HL-60 (cell line): ENCODE measurements at regions not wholly inside any gene's neighbourhood (a gene's known extent, or its start where the extent isn't known, plus 50 kb on each side); places are given as distances from the start of the nearest gene placed in this dataset.

Source experiments
- DNase-seq, 2 experiments: peaks; one replicate each; pipeline ENCODE4 v3.0.0-alpha.2; 2010 to 2020; ENCODE audit warnings: low read depth in 1 of 2, low spot score in 1 of 2
- H3K27ac ChIP-seq: fragments of 250-450 bp; sonication (Bioruptor Pico); replicated peaks from 2 replicates; pipeline ENCODE4 v1.5.1; 2020; ENCODE audit warnings: mild to moderate bottlenecking, moderate library complexity
- H3K27me3 ChIP-seq: fragments of 250-450 bp; sonication (Bioruptor Pico); 2 replicates; pipeline ENCODE4 v1.5.1; 2021; ENCODE audit warnings: mild to moderate bottlenecking, moderate library complexity; ENCODE audit not compliant: insufficient read depth, poor library complexity, severe bottlenecking
- H3K4me3 ChIP-seq: replicated peaks from 2 replicates; pipeline ENCODE4 v1.5.1; 2011; ENCODE audit warnings: mild to moderate bottlenecking, control low read depth, low read length; ENCODE audit not compliant: insufficient read depth
- GABPA ChIP-seq: IDR thresholded peaks from 2 replicates; pipeline ENCODE4 v1.6.1; 2012; ENCODE audit warnings: low read depth
- POLR2AphosphoS5 ChIP-seq: IDR thresholded peaks from 2 replicates; pipeline ENCODE4 v1.6.1; 2012; ENCODE audit warnings: low read depth
- SPI1 ChIP-seq: IDR thresholded peaks from 2 replicates; pipeline ENCODE4 v1.6.1; 2012; ENCODE audit warnings: low read depth, mild to moderate bottlenecking, borderline replicate concordance
- TF ChIP-seq, protein P1 (sequence below): IDR thresholded peaks from 2 replicates; pipeline ENCODE4 v1.6.1; 2012; ENCODE audit warnings: low read depth; ENCODE audit not compliant: insufficient replicate concordance
- TF ChIP-seq, protein P2 (sequence below): IDR thresholded peaks from one replicate; pipeline ENCODE4 v1.5.1; 2011; ENCODE audit warnings: low read length, control low read depth, inconsistent platforms; ENCODE audit not compliant: insufficient read depth

DNA sequence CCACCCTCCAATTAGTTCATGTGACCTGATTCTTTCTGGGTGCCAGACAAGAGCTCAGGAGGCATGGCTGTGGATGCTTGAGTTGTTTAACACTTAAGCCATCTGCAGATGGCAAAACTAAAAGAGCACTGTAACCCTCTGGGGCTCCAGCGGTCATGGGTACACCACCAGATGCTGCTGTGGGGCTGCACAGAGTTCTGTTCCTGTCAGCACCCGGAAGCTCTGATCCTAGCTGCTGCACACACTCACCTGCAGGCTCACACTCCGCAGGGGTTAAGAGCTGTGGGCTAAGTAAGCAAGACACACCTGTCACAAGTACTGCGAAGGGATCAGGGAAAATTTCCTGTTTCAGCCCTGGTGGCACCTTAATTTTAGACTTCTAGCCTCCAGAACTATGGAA is 307.8 kb downstream of the C11orf87 start:
- TF ChIP-seq SPI1 (no peak), GABPA (no peak), POLR2AphosphoS5 (no peak)
- TF ChIP-seq, protein P1, sequence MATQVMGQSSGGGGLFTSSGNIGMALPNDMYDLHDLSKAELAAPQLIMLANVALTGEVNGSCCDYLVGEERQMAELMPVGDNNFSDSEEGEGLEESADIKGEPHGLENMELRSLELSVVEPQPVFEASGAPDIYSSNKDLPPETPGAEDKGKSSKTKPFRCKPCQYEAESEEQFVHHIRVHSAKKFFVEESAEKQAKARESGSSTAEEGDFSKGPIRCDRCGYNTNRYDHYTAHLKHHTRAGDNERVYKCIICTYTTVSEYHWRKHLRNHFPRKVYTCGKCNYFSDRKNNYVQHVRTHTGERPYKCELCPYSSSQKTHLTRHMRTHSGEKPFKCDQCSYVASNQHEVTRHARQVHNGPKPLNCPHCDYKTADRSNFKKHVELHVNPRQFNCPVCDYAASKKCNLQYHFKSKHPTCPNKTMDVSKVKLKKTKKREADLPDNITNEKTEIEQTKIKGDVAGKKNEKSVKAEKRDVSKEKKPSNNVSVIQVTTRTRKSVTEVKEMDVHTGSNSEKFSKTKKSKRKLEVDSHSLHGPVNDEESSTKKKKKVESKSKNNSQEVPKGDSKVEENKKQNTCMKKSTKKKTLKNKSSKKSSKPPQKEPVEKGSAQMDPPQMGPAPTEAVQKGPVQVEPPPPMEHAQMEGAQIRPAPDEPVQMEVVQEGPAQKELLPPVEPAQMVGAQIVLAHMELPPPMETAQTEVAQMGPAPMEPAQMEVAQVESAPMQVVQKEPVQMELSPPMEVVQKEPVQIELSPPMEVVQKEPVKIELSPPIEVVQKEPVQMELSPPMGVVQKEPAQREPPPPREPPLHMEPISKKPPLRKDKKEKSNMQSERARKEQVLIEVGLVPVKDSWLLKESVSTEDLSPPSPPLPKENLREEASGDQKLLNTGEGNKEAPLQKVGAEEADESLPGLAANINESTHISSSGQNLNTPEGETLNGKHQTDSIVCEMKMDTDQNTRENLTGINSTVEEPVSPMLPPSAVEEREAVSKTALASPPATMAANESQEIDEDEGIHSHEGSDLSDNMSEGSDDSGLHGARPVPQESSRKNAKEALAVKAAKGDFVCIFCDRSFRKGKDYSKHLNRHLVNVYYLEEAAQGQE, result no peak
- TF ChIP-seq, protein P2, sequence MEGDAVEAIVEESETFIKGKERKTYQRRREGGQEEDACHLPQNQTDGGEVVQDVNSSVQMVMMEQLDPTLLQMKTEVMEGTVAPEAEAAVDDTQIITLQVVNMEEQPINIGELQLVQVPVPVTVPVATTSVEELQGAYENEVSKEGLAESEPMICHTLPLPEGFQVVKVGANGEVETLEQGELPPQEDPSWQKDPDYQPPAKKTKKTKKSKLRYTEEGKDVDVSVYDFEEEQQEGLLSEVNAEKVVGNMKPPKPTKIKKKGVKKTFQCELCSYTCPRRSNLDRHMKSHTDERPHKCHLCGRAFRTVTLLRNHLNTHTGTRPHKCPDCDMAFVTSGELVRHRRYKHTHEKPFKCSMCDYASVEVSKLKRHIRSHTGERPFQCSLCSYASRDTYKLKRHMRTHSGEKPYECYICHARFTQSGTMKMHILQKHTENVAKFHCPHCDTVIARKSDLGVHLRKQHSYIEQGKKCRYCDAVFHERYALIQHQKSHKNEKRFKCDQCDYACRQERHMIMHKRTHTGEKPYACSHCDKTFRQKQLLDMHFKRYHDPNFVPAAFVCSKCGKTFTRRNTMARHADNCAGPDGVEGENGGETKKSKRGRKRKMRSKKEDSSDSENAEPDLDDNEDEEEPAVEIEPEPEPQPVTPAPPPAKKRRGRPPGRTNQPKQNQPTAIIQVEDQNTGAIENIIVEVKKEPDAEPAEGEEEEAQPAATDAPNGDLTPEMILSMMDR, result no peak
- DNase-seq, result no peak

DNA sequence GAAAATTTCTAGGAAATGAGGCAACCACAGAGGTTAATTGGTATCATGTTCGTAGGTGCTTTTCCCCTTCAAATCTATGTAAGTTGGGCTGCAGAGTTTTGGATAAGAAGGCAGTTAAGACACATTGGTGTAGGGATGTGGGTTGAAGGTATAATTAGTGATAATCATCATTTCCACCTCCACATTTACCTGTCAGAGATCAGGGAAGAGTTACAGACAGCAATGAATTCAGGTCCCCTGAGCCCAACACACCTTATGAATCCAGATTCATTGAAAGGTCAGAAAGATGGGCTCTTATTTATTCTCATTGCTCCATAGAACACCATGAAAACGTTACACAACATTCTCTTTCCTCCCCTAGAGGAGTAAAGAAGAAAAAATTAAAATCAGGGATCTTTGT is 308.7 kb downstream of the C11orf87 start:
- no peak for DNase-seq
- no peak overlapping the region for H3K4me3 ChIP-seq
- H3K27me3 ChIP-seq, result no peaks in the 10 kb centered on the region
- no peak overlapping the region for H3K27ac ChIP-seq
- TF ChIP-seq, protein P1, result no peak
- TF ChIP-seq SPI1 (no peak), GABPA (no peak), POLR2AphosphoS5 (no peak)
- TF ChIP-seq, protein P2, result no peak

More for the DNA sequence above, 307.8 kb downstream of the C11orf87 start:
- Histone ChIP-seq H3K4me3 (no peak overlapping the region), H3K27me3 (no peaks in the 10 kb centered on the region), H3K27ac (no peak overlapping the region)

- Histone ChIP-seq H3K4me3 (no peak overlapping the region), H3K27me3 (no peaks in the 10 kb centered on the region), H3K27ac (no peak overlapping the region)
- peak in 1 of 2 experiments; percentile 11 for DNase-seq
- no peak for TF ChIP-seq GABPA
- no peak for TF ChIP-seq SPI1
- no peak for TF ChIP-seq POLR2AphosphoS5
- TF ChIP-seq, protein P1, result no peak
- TF ChIP-seq, protein P2, result no peak
Measured at GRCh38 chr11:109731451-109731850, 309.5 kb downstream of the C11orf87 start.
